ENCODE measurements at regions not wholly inside any gene's neighbourhood (a gene's known extent, or its start where the extent isn't known, plus 50 kb on each side); places are given as distances from the start of the nearest gene placed in this dataset.

- Histone ChIP-seq H3K4me3 (ENCODE audit: low read depth, low read length) (no peak overlapping the region), H3K27me3 (ENCODE audit: control insufficient read depth, insufficient read depth, low read length) (no peaks in the 10 kb centered on the region), H3K36me3 (ENCODE audit: control insufficient read depth, insufficient read depth, low read length) (no peaks in the 10 kb centered on the region)
- TF ChIP-seq CTCF (IDR thresholded peaks at IDR 0.05; ENCODE audit: insufficient read depth, low read length, poor library complexity, severe bottlenecking), result no peak
- no peak for DNase-seq (ENCODE audit: low read depth)
Measured at GRCh38 chrX:13149702-13150350, 105.4 kb upstream of the FAM9C start.

GRCh38 chrX:13147733-13148132 lies 103.3 kb upstream of the FAM9C start:
- Histone ChIP-seq H3K36me3 (ENCODE audit: control insufficient read depth, insufficient read depth, low read length) (no peaks in the 10 kb centered on the region), H3K4me3 (ENCODE audit: low read depth, low read length) (no peak overlapping the region), H3K27me3 (ENCODE audit: control insufficient read depth, insufficient read depth, low read length) (no peaks in the 10 kb centered on the region)
- DNase-seq (ENCODE audit: low read depth), result no peak
- no peak for TF ChIP-seq CTCF (IDR thresholded peaks at IDR 0.05; ENCODE audit: insufficient read depth, low read length, poor library complexity, severe bottlenecking)

GRCh38 chrX:13147147-13147546 lies 102.7 kb upstream of the FAM9C start:
- no peak for DNase-seq (ENCODE audit: low read depth)
- Histone ChIP-seq H3K27me3 (ENCODE audit: control insufficient read depth, insufficient read depth, low read length) (no peaks in the 10 kb centered on the region), H3K4me3 (ENCODE audit: low read depth, low read length) (no peak overlapping the region), H3K36me3 (ENCODE audit: control insufficient read depth, insufficient read depth, low read length) (no peaks in the 10 kb centered on the region)
- no peak for TF ChIP-seq CTCF (IDR thresholded peaks at IDR 0.05; ENCODE audit: insufficient read depth, low read length, poor library complexity, severe bottlenecking)

GRCh38 chrX:13144927-13145655 lies 100.7 kb upstream of the FAM9C start:
- Histone ChIP-seq H3K27me3 (ENCODE audit: control insufficient read depth, insufficient read depth, low read length) (no peaks in the 10 kb centered on the region), H3K36me3 (ENCODE audit: control insufficient read depth, insufficient read depth, low read length) (no peaks in the 10 kb centered on the region), H3K4me3 (ENCODE audit: low read depth, low read length) (no peak overlapping the region)
- TF ChIP-seq CTCF (IDR thresholded peaks at IDR 0.05; ENCODE audit: insufficient read depth, low read length, poor library complexity, severe bottlenecking), result no peak
- DNase-seq (ENCODE audit: low read depth), result no peak

- no peaks in the 10 kb centered on the region for H3K27me3 ChIP-seq (ENCODE audit: control insufficient read depth, insufficient read depth, low read length)
- H3K36me3 ChIP-seq (ENCODE audit: control insufficient read depth, insufficient read depth, low read length), result no peaks in the 10 kb centered on the region
- TF ChIP-seq CTCF (IDR thresholded peaks at IDR 0.05; ENCODE audit: insufficient read depth, low read length, poor library complexity, severe bottlenecking), result no peak
- no peak overlapping the region for H3K4me3 ChIP-seq (ENCODE audit: low read depth, low read length)
- DNase-seq (ENCODE audit: low read depth), result no peak
Measured at GRCh38 chrX:13142891-13143290, 98.5 kb upstream of the FAM9C start.

All from kidney epithelial cell (primary cell).